AG04450 (cell line): ENCODE measurements at regions not wholly inside any gene's neighbourhood (a gene's known extent, or its start where the extent isn't known, plus 50 kb on each side); places are given as distances from the start of the nearest gene placed in this dataset.

ENCODE experiments used
- CTCF ChIA-PET: fragments of 300-600, 350-600 bp; formaldehyde crosslinking; extraction: SDS; loops from one replicate; lab custom pipeline; 2022; ENCODE audit warnings: antibody characterized with exemption, inconsistent platforms; lab: Charles Lee
- POLR2A ChIA-PET: fragments of 350-600 bp; formaldehyde crosslinking; extraction: SDS; loops from one replicate; lab custom pipeline; 2021; ENCODE audit warnings: antibody characterized with exemption, inconsistent platforms; lab: Yijun Ruan, JAX
- DNase-seq: peaks from one replicate; pipeline ENCODE4 v3.0.0-alpha.2; 2011; ENCODE audit warnings: low read depth, low spot score
- H3K27ac ChIP-seq: one replicate; pipeline ENCODE4 v1.5.1; 2012; ENCODE audit warnings: low read depth, low read length, control low read depth
- H3K27me3 ChIP-seq: one replicate; pipeline ENCODE4 v1.6.0; 2012; ENCODE audit warnings: low read length; ENCODE audit not compliant: control insufficient read depth, insufficient read depth
- H3K4me3 ChIP-seq: 2 replicates; pipeline ENCODE4 v1.5.1; 2011; ENCODE audit warnings: mild to moderate bottlenecking, low read depth, low read length, control low read depth
- H3K9me3 ChIP-seq: 2 replicates; pipeline ENCODE4 v1.5.1; 2012; ENCODE audit warnings: low read length; ENCODE audit not compliant: control insufficient read depth, insufficient read depth
- CTCF ChIP-seq: IDR thresholded peaks from 2 replicates; pipeline ENCODE4 v1.5.1; 2011; ENCODE audit warnings: low read depth, low read length, control low read depth, inconsistent platforms

GRCh38 chr4:111744847-111745246, 400.4 kb upstream of the FAM241A start:
- CTCF ChIA-PET, result no interaction called here
- Histone ChIP-seq H3K27ac (no peak overlapping the region), H3K27me3 (no peaks in the 10 kb centered on the region), H3K4me3 (no peak overlapping the region), H3K9me3 (no peaks in the 10 kb centered on the region)
- DNase-seq, result no peak
- POLR2A ChIA-PET, result no interaction called here
- no peak for TF ChIP-seq CTCF

- ChIA-PET POLR2A (no interaction called here), CTCF (no interaction called here)
- Histone ChIP-seq H3K27me3 (no peaks in the 10 kb centered on the region), H3K9me3 (no peaks in the 10 kb centered on the region), H3K27ac (no peak overlapping the region), H3K4me3 (no peak overlapping the region)
- DNase-seq, result no peak
- TF ChIP-seq CTCF, result no peak
Observed at GRCh38 chr4:111748157-111748556, 397.1 kb upstream of the FAM241A start.

DNA sequence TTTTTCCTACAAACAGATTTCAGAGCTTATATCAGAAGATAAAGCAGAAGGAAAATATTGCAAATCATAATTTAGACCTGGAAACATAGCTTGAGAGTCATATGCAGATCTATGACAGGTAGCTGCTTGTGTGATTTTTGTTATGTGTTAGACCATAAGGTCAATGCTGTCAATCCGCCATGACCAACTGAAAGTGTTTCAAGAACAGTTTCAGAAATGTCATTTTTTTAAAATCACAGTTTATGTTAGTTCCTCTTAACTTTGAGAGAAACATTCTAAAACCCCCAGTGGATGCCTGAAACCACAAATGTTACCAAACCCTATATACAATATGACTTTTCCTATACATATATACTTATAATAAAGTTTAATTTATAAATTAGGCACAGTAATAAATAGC, 391.3 kb upstream of the FAM241A start:
- no peaks in the 10 kb centered on the region for H3K27me3 ChIP-seq
- TF ChIP-seq CTCF, result no peak
- no peak for DNase-seq
- H3K9me3 ChIP-seq, result no peaks in the 10 kb centered on the region
- H3K4me3 ChIP-seq, result no peak overlapping the region
- no peak overlapping the region for H3K27ac ChIP-seq
- POLR2A ChIA-PET, result no interaction called here
- CTCF ChIA-PET, result no interaction called here

- POLR2A ChIA-PET, result no interaction called here
- Histone ChIP-seq H3K27ac (no peak overlapping the region), H3K4me3 (no peak overlapping the region), H3K27me3 (no peaks in the 10 kb centered on the region), H3K9me3 (no peaks in the 10 kb centered on the region)
- no peak for DNase-seq
- CTCF ChIA-PET, result no interaction called here
- no peak for TF ChIP-seq CTCF
Observed at GRCh38 chr4:111755571-111755970, 389.7 kb upstream of the FAM241A start.

DNA sequence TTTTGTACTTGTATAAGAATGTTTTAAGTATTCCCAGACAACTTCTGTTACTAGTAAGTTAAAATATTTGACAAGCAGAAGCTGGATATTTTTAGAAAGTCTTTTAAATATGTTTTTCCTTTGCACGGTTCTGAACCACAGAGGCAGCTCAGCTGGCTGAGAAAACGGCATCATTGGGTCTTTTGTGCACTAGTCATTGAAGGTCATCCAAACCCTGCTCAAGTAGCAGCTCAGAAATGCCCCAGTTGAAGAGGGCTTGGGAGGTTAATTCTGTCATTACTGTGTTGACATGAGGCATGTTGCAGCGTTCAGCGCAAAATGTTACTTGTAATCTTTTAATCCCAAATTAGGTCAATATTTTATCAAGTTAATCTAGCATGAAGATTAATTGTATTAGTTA, 383.7 kb upstream of the FAM241A start:
- ChIA-PET CTCF (no interaction called here), POLR2A (no interaction called here)
- H3K27ac ChIP-seq, result no peak overlapping the region
- DNase-seq, result no peak
- no peaks in the 10 kb centered on the region for H3K9me3 ChIP-seq
- no peak overlapping the region for H3K4me3 ChIP-seq
- TF ChIP-seq CTCF, result no peak
- no peaks in the 10 kb centered on the region for H3K27me3 ChIP-seq
